Neural cell (in vitro differentiated cells): ENCODE measurements at regions not wholly inside any gene's neighbourhood (a gene's known extent, or its start where the extent isn't known, plus 50 kb on each side); places are given as distances from the start of the nearest gene placed in this dataset.

ENCODE experiments used
- H2AFZ ChIP-seq: fragments of 200-600, 300-800 bp; sonication (generic), shearing (Covaris generic); 2 replicates; pipeline ENCODE4 v1.6.0; 2014; ENCODE audit warnings: low read depth, mild to moderate bottlenecking, antibody characterized with exemption, low read length, moderate library complexity
- H3F3A ChIP-seq: fragments of 200-600 bp; shearing (Covaris generic); 2 replicates; pipeline ENCODE4 v1.6.1; 2016; ENCODE audit warnings: mild to moderate bottlenecking, moderate library complexity, mixed read lengths, antibody characterized with exemption, low read length; ENCODE audit not compliant: insufficient read depth, poor library complexity, severe bottlenecking
- H3K27ac ChIP-seq: fragments of 200-600, 300-800 bp; sonication (generic), shearing (Covaris generic); 2 replicates; pipeline ENCODE4 v1.5.1; 2014; ENCODE audit warnings: mild to moderate bottlenecking, low read length, moderate library complexity
- H3K27me3 ChIP-seq: fragments of 300-800, 200-600 bp; sonication (generic), shearing (Covaris generic); 2 replicates; pipeline ENCODE4 v1.6.0; 2014; ENCODE audit warnings: mild to moderate bottlenecking, low read depth, low read length, moderate library complexity; ENCODE audit not compliant: insufficient read depth
- H3K36me3 ChIP-seq: fragments of 300-800, 200-600 bp; sonication (generic), shearing (Covaris generic); 2 replicates; pipeline ENCODE4 v1.5.1; 2014; ENCODE audit warnings: mild to moderate bottlenecking, antibody characterized with exemption, low read length, moderate library complexity; ENCODE audit not compliant: insufficient read depth
- H3K4me2 ChIP-seq: fragments of 300-800, 200-600 bp; sonication (generic), shearing (Covaris generic); 2 replicates; pipeline ENCODE4 v1.6.0; 2014; ENCODE audit warnings: mild to moderate bottlenecking, low read length
- H3K4me3 ChIP-seq: fragments of 300-800, 200-600 bp; sonication (generic), shearing (Covaris generic); 2 replicates; pipeline ENCODE4 v1.5.1; 2014; ENCODE audit warnings: mild to moderate bottlenecking, low read length, moderate library complexity
- H3K79me2 ChIP-seq: fragments of 200-600 bp; shearing (Covaris generic); replicated peaks from 2 replicates; pipeline ENCODE4 v1.6.0; 2014; ENCODE audit warnings: mild to moderate bottlenecking, low read length, moderate library complexity; ENCODE audit not compliant: insufficient read depth
- H3K9ac ChIP-seq: fragments of 300-800, 200-600 bp; sonication (generic), shearing (Covaris generic); 2 replicates; pipeline ENCODE4 v1.6.1; 2016; ENCODE audit warnings: mild to moderate bottlenecking, low read length, mixed read lengths
- H3K9me2 ChIP-seq: fragments of 200-600 bp; shearing (Covaris generic); 2 replicates; pipeline ENCODE4 v1.6.1; 2016; ENCODE audit warnings: mild to moderate bottlenecking, low read length, mixed read lengths; ENCODE audit not compliant: insufficient read depth
- H3K9me3 ChIP-seq: fragments of 200-600, 300-800 bp; sonication (generic), shearing (Covaris generic); 2 replicates; pipeline ENCODE4 v1.6.1; 2016; ENCODE audit warnings: mild to moderate bottlenecking, mixed run types, low read length, moderate library complexity, mixed read lengths
- H4K20me1 ChIP-seq: fragments of 200-600 bp; shearing (Covaris generic); 2 replicates; pipeline ENCODE4 v1.6.1; 2016; ENCODE audit warnings: mild to moderate bottlenecking, mixed run types; ENCODE audit not compliant: insufficient read depth
- CTCF ChIP-seq: fragments of 450-650 bp; IDR thresholded peaks from 2 replicates; pipeline ENCODE4 v1.5.1; 2014; ENCODE audit warnings: antibody characterized with exemption, mild to moderate bottlenecking, moderate library complexity; ENCODE audit not compliant: poor library complexity, severe bottlenecking
- EP300 ChIP-seq: fragments of 450-650 bp; conservative IDR thresholded peaks from 2 replicates; pipeline ENCODE4 v1.6.1; 2014; ENCODE audit warnings: antibody characterized with exemption, mild to moderate bottlenecking, moderate library complexity; ENCODE audit not compliant: poor library complexity, severe bottlenecking
- EZH2 ChIP-seq: fragments of 200-600, 300-800 bp; shearing (Covaris generic), sonication (generic); IDR thresholded peaks from 2 replicates; pipeline ENCODE4 v1.6.1; 2014; ENCODE audit warnings: antibody characterized with exemption, low read length, borderline replicate concordance, mild to moderate bottlenecking; ENCODE audit not compliant: insufficient read depth, poor library complexity, severe bottlenecking
- MXI1 ChIP-seq: fragments of 450-650 bp; conservative IDR thresholded peaks from 2 replicates; pipeline ENCODE4 v1.6.1; 2014; ENCODE audit warnings: antibody characterized with exemption, mild to moderate bottlenecking; ENCODE audit not compliant: poor library complexity, severe bottlenecking
- POLR2AphosphoS5 ChIP-seq: IDR thresholded peaks from 2 replicates; pipeline ENCODE4 v1.6.1; 2012
- RAD21 ChIP-seq: fragments of 450-650 bp; conservative IDR thresholded peaks from 2 replicates; pipeline ENCODE4 v1.6.1; 2014; ENCODE audit warnings: antibody characterized with exemption, mild to moderate bottlenecking, moderate library complexity
- SMC3 ChIP-seq: fragments of 450-650 bp; conservative IDR thresholded peaks from 2 replicates; pipeline ENCODE4 v1.6.1; 2014; ENCODE audit warnings: antibody characterized with exemption, mild to moderate bottlenecking, moderate library complexity; ENCODE audit not compliant: poor library complexity
- TAF1 ChIP-seq: IDR thresholded peaks from 2 replicates; pipeline ENCODE4 v1.6.1; 2012; ENCODE audit warnings: low read depth
- TF ChIP-seq, protein P1 (sequence below): IDR thresholded peaks from 2 replicates; pipeline ENCODE4 v1.6.1; 2012; ENCODE audit warnings: borderline replicate concordance

DNA sequence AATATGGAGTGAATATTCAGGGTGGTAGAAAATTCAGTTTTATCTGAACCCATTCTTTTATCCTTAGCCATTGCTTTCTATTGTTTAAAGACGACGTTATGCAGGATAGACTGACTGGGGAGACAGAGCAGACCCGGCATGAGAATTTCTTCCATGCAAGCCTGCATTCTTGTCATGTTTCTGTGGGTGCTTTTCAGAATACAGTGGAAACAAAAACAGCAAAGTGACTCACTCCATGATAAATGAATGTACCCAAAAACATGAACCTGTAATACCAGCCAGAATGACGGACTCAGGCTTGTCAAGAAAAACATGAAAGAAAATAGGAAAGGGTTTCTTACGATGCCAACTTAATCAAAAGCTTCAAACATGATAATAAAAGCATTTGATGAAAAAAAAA, 924.0 kb downstream of the EFNB2 start:
- H3F3A ChIP-seq: no peaks in the 10 kb centered on the region
- H3K9me2 ChIP-seq: no peaks in the 10 kb centered on the region
- H3K4me2 ChIP-seq: no peak overlapping the region
- H3K27me3 ChIP-seq: no peaks in the 10 kb centered on the region
- no peak overlapping the region for H3K9ac ChIP-seq
- no peaks in the 10 kb centered on the region for H3K36me3 ChIP-seq
- no peak overlapping the region for H2AFZ ChIP-seq
- no peaks in the 10 kb centered on the region for H3K9me3 ChIP-seq
- H4K20me1 ChIP-seq: no peaks in the 10 kb centered on the region
- no peak overlapping the region for H3K4me3 ChIP-seq
- no peak overlapping the region for H3K27ac ChIP-seq
- TF ChIP-seq MXI1 (no peak), EZH2 (no peak), SMC3 (no peak), EP300 (no peak), TAF1 (no peak), RAD21 (no peak), POLR2AphosphoS5 (no peak), CTCF (no peak)
- TF ChIP-seq, protein P1, sequence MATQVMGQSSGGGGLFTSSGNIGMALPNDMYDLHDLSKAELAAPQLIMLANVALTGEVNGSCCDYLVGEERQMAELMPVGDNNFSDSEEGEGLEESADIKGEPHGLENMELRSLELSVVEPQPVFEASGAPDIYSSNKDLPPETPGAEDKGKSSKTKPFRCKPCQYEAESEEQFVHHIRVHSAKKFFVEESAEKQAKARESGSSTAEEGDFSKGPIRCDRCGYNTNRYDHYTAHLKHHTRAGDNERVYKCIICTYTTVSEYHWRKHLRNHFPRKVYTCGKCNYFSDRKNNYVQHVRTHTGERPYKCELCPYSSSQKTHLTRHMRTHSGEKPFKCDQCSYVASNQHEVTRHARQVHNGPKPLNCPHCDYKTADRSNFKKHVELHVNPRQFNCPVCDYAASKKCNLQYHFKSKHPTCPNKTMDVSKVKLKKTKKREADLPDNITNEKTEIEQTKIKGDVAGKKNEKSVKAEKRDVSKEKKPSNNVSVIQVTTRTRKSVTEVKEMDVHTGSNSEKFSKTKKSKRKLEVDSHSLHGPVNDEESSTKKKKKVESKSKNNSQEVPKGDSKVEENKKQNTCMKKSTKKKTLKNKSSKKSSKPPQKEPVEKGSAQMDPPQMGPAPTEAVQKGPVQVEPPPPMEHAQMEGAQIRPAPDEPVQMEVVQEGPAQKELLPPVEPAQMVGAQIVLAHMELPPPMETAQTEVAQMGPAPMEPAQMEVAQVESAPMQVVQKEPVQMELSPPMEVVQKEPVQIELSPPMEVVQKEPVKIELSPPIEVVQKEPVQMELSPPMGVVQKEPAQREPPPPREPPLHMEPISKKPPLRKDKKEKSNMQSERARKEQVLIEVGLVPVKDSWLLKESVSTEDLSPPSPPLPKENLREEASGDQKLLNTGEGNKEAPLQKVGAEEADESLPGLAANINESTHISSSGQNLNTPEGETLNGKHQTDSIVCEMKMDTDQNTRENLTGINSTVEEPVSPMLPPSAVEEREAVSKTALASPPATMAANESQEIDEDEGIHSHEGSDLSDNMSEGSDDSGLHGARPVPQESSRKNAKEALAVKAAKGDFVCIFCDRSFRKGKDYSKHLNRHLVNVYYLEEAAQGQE: no peak
- H3K79me2 ChIP-seq: no peaks in the 10 kb centered on the region

GRCh38 chr13:105608104-105608503, 927.4 kb downstream of the EFNB2 start:
- Histone ChIP-seq H4K20me1 (no peaks in the 10 kb centered on the region), H3K79me2 (no peaks in the 10 kb centered on the region), H3K4me2 (no peak overlapping the region), H3F3A (no peaks in the 10 kb centered on the region), H3K9ac (no peak overlapping the region), H3K9me3 (no peaks in the 10 kb centered on the region), H3K4me3 (no peak overlapping the region), H3K27me3 (no peaks in the 10 kb centered on the region), H3K36me3 (no peaks in the 10 kb centered on the region), H2AFZ (no peak overlapping the region), H3K27ac (no peak overlapping the region), H3K9me2 (no peaks in the 10 kb centered on the region)
- TF ChIP-seq EZH2 (no peak), CTCF (no peak), MXI1 (no peak), SMC3 (no peak), EP300 (no peak), TAF1 (no peak), RAD21 (no peak), POLR2AphosphoS5 (no peak)
- TF ChIP-seq, protein P1: no peak
